Fibroblast of gingiva (primary cell): ENCODE measurements at regions not wholly inside any gene's neighbourhood (a gene's known extent, or its start where the extent isn't known, plus 50 kb on each side); places are given as distances from the start of the nearest gene placed in this dataset.
"Not testable (repeated sequence)": the region's sequence is repeated elsewhere in the genome, so short reads cannot be mapped to it uniquely, and the experiment has no call there.

ENCODE experiments used
- DNase-seq: peaks from one replicate; pipeline ENCODE4 v3.0.0-alpha.2; 2011; ENCODE audit warnings: low read depth

DNA sequence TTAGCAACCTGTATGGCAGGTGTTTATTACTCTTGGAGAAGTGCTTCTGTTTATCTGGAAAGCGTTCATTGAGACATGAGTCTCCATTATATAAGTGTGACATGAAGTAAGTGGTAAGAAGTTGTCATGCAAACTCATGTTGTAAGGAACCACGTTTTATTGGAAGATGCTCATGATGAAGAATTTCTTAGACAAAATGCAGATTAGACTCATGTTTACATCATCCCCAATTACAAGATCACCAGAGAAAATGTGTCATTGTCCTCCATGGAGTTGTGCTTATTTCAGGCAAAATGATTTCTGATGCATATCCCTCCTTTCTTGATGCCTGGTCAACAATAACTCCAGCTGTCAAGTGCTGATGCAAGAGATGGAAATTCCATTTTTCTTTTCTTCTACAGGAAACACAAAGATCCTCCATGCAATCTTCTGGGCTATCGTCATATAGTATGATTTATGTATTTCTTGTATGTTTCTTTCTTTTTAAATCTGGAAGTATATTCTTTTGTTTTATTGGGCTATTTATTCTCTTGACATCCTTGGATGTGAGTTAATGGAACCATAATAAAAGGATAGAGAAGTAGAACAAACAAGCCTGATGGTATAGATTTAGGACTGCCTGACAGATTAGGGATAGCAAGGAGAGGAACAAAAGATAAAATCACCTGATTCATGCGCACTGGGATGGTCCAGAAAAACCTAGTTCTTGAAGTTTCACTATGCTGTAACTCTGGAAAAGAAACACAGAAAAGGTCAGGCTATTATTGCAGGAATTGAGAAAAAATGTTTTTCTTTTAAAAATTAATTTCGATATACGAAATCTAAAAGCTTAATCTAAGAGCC is 50.7 kb upstream of the DIAPH3 start:
- no peak for DNase-seq

GRCh38 chr13:60220072-60220471 is 56.3 kb upstream of the DIAPH3 start:
- no peak for DNase-seq

- DNase-seq = no peak
Measured at GRCh38 chr13:60221581-60221980, 57.9 kb upstream of the DIAPH3 start.

DNA sequence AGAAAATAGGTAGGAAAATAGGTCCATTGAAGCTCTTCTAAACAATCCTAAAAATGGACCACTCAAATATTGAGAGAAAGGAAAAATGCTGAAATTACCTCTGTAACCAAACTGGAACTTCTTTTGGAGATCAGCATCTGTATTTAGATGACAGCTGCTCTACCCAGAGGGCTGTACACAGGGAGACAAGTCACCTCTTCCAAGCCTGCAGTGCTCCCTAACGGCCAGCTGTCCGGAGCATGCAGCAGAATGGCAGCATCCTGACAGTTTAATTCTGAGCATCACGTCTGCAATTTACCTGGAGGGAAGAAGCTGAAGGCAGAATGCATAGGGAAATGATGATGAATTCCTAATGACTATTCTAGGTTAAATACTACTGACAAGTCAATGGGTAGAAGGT is 62.8 kb upstream of the DIAPH3 start:
- DNase-seq = peak; percentile 40

DNA sequence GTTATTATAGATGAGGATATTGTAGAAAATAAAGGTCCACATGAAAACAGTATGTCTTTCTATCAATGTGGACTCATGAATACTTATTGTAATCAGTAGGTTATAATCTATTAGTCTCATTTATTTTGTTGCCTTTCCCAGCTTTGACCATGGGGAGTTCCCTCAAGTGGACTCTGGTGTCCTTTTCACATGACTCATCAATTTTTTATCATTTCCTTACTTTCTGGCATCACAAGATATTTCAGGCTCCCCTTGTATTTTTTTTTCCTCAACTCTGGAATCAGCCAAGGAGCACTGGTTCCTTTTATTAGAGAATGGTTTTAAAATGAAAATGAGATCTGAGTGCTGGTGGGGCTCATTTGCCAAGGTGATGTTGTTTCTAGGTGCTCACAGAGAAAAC is 63.4 kb upstream of the DIAPH3 start:
- DNase-seq = no peak

DNA sequence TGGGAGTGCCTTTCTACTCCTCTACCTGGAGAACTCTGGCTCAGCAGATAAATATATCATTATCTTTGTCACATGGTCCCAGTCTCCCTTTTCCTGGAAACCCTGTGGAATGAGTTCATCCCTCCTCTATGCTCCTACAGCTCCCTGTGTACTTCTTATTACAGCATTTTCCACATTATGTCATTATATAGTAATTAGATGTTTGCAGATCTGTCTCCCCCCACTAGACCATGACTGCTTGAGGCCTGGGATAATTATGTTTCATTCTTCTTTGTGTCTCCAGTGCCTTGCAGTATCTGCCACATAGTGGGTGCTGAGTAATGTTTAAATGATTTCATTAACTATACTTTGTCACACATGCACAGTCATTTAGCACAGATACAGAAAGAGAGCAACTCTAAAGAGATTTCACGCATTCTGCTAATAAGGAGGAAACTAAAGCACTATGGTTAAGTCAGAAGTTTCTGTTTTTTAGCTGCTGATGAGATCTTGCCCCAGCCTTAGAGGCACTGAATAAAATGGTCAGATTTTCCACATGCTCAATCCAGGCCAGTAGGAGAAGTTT is 66.1 kb upstream of the DIAPH3 start:
- no peak for DNase-seq

DNA sequence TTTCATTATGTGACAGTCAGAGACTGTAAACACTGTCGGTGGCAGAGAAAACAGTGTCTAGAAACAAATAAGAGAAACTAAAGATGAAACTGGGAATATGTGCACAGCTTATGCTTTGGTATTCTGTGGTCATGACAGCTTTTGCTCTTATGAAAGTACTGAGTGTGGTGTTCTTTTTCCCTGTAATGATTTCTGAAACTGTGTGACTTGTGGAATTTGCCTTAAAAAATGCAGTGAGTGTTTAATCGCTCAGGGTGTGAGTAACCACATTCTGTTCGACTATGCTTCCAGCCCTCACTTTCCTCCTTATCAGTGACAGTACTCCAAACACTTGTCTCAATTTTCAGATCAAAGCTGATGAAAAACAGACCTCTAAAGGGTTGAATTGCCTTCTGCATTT is 66.9 kb upstream of the DIAPH3 start:
- DNase-seq = no peak

DNA sequence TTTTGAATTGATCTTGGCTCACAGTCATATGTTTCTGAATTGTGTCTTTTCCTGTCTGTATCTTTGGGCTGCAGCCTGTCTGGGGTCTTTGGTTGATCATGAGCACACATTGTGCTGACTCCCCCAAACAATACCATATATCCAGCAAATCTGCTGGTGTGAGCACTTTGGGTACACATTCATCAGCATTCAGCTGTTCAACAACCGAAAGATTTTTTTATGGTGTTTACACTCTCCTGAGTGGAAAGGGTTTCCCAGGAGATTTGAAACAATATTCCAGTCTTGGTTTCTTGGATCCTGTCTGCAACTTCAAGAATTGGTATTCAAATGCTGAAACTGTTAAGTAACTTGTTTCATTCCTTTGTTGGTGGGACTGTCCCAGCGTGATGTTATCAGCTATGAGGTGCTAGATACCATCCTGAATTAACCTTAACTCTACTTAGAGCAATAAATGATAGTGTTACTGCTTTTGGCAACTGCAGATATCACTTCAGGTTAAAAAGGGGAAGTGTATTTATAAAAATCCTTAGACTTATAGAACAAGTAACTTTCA is 78.4 kb upstream of the DIAPH3 start:
- no peak for DNase-seq

- DNase-seq = no peak
Measured at GRCh38 chr13:60244381-60244780, 80.7 kb upstream of the DIAPH3 start.

DNA sequence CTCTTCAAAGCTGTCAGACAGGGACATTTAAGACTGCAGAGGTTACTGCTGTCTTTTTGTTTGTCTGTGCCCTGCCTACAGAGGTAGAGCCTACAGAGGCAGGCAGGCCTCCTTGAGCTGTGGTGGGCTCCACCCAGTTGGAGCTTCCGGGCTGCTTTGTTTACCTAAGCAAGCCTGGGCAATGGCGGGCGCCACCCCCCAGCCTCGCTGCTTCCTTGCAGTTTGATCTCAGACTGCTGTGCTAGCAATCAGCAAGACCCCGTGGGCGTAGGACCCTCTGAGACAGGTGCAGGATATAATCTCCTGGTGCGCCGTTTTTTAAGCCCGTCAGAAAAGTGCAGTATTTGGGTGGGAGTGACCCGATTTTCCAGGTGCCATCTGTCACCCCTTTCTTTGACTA is 87.7 kb upstream of the DIAPH3 start:
- not testable (repeated sequence) for DNase-seq

DNA sequence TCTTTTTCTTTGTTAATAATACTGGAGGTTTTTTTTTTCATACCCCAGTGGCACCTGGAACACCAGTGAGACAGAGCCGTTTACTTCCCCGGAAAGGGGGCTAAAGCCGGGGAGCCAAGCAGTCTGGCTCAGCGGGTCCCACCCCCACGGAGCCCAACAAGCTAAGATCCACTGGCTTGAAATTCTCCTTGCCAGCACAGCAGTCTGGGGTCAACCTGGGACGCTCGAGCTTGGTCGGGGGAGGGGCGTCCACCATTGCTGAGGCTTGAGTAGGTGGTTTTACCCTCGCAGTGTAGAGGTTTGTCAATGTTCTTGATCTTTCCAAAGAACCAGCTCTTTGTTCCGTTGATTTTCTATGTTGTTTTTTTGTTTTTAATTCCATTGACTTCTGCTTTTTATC is 94.6 kb upstream of the DIAPH3 start:
- no peak for DNase-seq

GRCh38 chr13:60260440-60260839 is 96.7 kb upstream of the DIAPH3 start:
- no peak for DNase-seq

DNA sequence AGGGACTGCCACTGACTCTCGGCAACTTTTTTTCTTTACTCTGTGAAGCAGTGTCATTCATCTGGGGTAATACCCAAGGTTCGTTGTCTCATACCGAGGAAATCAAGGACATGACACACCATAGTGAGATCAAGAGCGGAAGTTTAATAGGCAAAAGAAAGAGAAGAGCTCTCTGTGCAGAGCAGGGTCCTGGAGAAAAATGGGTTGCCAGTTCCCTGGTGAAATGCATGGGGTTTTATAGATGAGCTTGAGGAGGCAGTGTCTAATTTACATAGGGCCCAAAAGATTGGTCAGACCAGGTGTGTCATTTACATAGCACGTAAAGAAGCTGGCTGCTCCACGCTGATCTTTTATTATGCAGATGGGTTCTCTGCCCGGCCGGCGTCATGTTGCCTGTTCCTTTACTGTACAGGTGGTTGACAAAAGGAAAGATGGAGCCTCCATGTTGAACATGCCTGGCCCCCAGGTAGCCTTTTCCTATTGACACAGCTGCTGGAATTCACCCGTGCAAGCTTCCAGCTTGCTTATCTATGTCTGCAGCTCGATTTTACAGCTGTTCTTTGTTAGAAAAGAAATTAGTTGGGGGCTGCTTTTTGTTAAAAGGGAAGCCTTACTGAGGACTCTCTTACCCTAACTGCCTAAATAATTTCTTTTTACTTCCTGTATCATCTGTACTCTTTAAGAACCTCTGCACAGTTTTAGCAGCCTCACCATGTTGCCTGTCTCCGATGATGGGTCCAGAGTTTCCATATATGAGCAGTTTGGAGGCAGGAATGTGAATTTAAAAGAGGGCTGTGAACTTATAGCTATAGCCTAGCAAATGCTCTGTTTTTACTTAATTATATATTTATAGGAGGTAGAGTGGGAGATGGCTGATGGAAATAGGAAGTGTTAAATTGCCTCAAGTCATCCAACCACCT is 98.0 kb upstream of the DIAPH3 start:
- DNase-seq = no peak

GRCh38 chr13:60265566-60265965 is 101.8 kb upstream of the DIAPH3 start:
- no peak for DNase-seq

GRCh38 chr13:60267498-60268202 is 103.9 kb upstream of the DIAPH3 start:
- no peak for DNase-seq

DNA sequence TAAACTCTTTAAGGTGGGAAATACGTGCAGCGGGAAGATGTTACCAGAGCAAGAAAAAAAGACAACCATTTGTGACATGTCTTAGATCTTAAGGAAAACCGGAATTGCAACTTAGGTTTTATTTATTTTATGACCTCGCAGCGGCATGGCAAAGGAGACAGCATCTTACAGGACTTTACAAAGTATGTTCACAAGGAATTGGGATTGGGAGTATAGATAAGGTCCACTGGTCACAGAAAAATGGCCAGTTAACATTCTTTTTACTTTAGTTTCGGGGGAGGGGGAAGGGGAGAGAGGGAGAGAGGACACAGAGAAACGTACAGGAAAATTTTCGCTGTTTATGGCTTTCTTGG is 104.5 kb upstream of the DIAPH3 start:
- DNase-seq = no peak

- no peak for DNase-seq
Measured at GRCh38 chr13:60273971-60274527, 110.3 kb upstream of the DIAPH3 start.

DNA sequence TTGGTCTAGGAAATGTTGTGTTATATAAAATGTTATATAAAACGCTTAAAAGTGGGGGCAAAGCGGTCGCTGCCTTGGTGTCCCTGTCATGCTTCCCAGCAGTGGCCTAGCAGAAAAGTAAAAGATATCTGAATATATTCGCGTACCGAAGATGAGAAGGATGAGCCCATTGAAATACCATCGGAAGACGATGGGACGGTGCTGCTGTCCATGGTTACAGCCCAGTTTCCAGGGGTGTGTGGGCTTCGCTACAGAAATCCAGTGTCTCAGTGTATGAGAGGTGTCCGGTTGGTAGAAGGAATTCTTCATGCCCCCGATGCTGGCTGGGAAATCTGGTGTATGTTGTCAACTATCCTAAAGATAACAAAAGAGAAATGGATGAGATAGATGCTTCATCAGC is 110.9 kb upstream of the DIAPH3 start:
- no peak for DNase-seq

GRCh38 chr13:60275208-60275607 is 111.5 kb upstream of the DIAPH3 start:
- DNase-seq = no peak

GRCh38 chr13:60280524-60280923 is 116.5 kb upstream of the TDRD3 start:
- DNase-seq = not testable (repeated sequence)

GRCh38 chr13:60282186-60282585 is 114.8 kb upstream of the TDRD3 start:
- peak; percentile 3 for DNase-seq

DNA sequence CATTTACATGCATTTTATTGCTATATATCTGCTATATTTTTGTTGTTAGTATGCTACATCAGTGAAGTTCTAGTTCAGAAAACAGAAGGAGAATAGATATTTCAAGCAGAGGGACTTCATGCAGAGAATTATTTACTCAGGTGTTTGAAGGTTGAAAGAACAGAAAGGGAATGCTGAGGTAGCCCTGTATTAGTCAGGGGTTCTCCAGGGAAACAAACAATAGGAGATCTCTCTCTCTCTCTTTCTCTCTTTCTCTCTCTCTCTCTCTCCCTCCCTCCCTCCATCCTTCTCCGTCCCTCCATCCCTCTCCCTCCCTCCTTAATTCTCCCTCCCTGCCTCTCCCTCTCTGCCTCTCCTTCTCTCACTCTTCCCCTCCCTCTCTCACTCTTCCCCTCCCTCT is 114.3 kb upstream of the TDRD3 start:
- no peak for DNase-seq
